HuH-7.5 (cell line): ENCODE measurements at regions not wholly inside any gene's neighbourhood (a gene's known extent, or its start where the extent isn't known, plus 50 kb on each side); places are given as distances from the start of the nearest gene placed in this dataset.
"Not testable (repeated sequence)": the region's sequence is repeated elsewhere in the genome, so short reads cannot be mapped to it uniquely, and the experiment has no call there.

ENCODE experiments used
- DNase-seq: peaks from one replicate; pipeline ENCODE4 v3.0.0; 2011; ENCODE audit warnings: low spot score

GRCh38 chr2:155021618-155022017 is 323.1 kb downstream of the KCNJ3 start:
- DNase-seq, result no peak

- no peak for DNase-seq
Measured at GRCh38 chr2:155020246-155020645, 321.8 kb downstream of the KCNJ3 start.

GRCh38 chr2:155010925-155011324 is 312.4 kb downstream of the KCNJ3 start:
- no peak for DNase-seq

- no peak for DNase-seq
Measured at GRCh38 chr2:154995361-154995760, 296.9 kb downstream of the KCNJ3 start.

GRCh38 chr2:154992826-154993225 is 294.3 kb downstream of the KCNJ3 start:
- no peak for DNase-seq

GRCh38 chr2:154978710-154979109 is 280.2 kb downstream of the KCNJ3 start:
- no peak for DNase-seq

- no peak for DNase-seq
Measured at GRCh38 chr2:154978244-154978643, 279.7 kb downstream of the KCNJ3 start.

- DNase-seq, result no peak
Measured at GRCh38 chr2:154974041-154974440, 275.5 kb downstream of the KCNJ3 start.

GRCh38 chr2:154963511-154963910 is 265.0 kb downstream of the KCNJ3 start:
- DNase-seq, result no peak

- DNase-seq, result no peak
Measured at GRCh38 chr2:154961676-154962075, 263.2 kb downstream of the KCNJ3 start.

- DNase-seq, result no peak
Measured at GRCh38 chr2:154960802-154961583, 262.5 kb downstream of the KCNJ3 start.

- DNase-seq, result no peak
Measured at GRCh38 chr2:154952346-154952980, 254.0 kb downstream of the KCNJ3 start.

- DNase-seq, result not testable (repeated sequence)
Measured at GRCh38 chr2:154947416-154947815, 248.9 kb downstream of the KCNJ3 start.

- DNase-seq, result no peak
Measured at GRCh38 chr2:154945984-154946383, 247.5 kb downstream of the KCNJ3 start.

- DNase-seq, result no peak
Measured at GRCh38 chr2:154941379-154941778, 242.9 kb downstream of the KCNJ3 start.

GRCh38 chr2:154934213-154934612 is 235.7 kb downstream of the KCNJ3 start:
- no peak for DNase-seq

GRCh38 chr2:154924531-154924930 is 226.0 kb downstream of the KCNJ3 start:
- DNase-seq, result no peak

- DNase-seq, result no peak
Measured at GRCh38 chr2:154914561-154914960, 216.1 kb downstream of the KCNJ3 start.

- DNase-seq, result no peak
Measured at GRCh38 chr2:154912215-154912614, 213.7 kb downstream of the KCNJ3 start.

- no peak for DNase-seq
Measured at GRCh38 chr2:154911729-154912128, 213.2 kb downstream of the KCNJ3 start.

- DNase-seq, result no peak
Measured at GRCh38 chr2:154910701-154911100, 212.2 kb downstream of the KCNJ3 start.

- no peak for DNase-seq
Measured at GRCh38 chr2:154908327-154908726, 209.8 kb downstream of the KCNJ3 start.
